Bronchial epithelial cell (primary cell): ENCODE measurements at regions not wholly inside any gene's neighbourhood (a gene's known extent, or its start where the extent isn't known, plus 50 kb on each side); places are given as distances from the start of the nearest gene placed in this dataset.
A peak's percentile ranks its signal among the peaks of the same experiment; 100 is the strongest.

Experiments
- DNase-seq: peaks from one replicate; pipeline ENCODE4 v3.0.0-alpha.2; 2010; ENCODE audit warnings: low read depth
- FAIRE-seq: peaks from 2 replicates; lab custom pipeline; 2011; peaks lifted over from hg19 to GRCh38; lab: Jason Lieb, UNC
- H3K27me3 ChIP-seq: 2 replicates; pipeline ENCODE4 v1.5.1; 2011; ENCODE audit warnings: low read length; ENCODE audit not compliant: control insufficient read depth, insufficient read depth
- H3K36me3 ChIP-seq: 2 replicates; pipeline ENCODE4 v1.5.1; 2011; ENCODE audit warnings: low read length; ENCODE audit not compliant: control insufficient read depth, insufficient read depth
- H3K4me3 ChIP-seq: 2 replicates; pipeline ENCODE4 v1.5.1; 2011; ENCODE audit warnings: mild to moderate bottlenecking, low read depth, low read length, control low read depth
- CTCF ChIP-seq: IDR thresholded peaks from 2 replicates; pipeline ENCODE4 v1.5.1; 2011; ENCODE audit warnings: mild to moderate bottlenecking, moderate library complexity, low read length, control low read depth, inconsistent platforms; ENCODE audit not compliant: insufficient read depth, severe bottlenecking

- Histone ChIP-seq H3K36me3 (no peaks in the 10 kb centered on the region), H3K27me3 (no peaks in the 10 kb centered on the region), H3K4me3 (no peak overlapping the region)
- no peak for FAIRE-seq
- no peak for TF ChIP-seq CTCF
- DNase-seq, result no peak
These were observed 201.9 kb upstream of the PPARGC1A start for GRCh38 chr4:24091639-24092233.

GRCh38 chr4:24089851-24090534 is 200.1 kb upstream of the PPARGC1A start:
- TF ChIP-seq CTCF, result no peak
- H3K4me3 ChIP-seq, result no peak overlapping the region
- FAIRE-seq (no peak), DNase-seq (peak; percentile 63)
- no peaks in the 10 kb centered on the region for H3K27me3 ChIP-seq
- no peaks in the 10 kb centered on the region for H3K36me3 ChIP-seq

- Histone ChIP-seq H3K4me3 (no peak overlapping the region), H3K27me3 (no peaks in the 10 kb centered on the region), H3K36me3 (no peaks in the 10 kb centered on the region)
- FAIRE-seq (no peak), DNase-seq (no peak)
- no peak for TF ChIP-seq CTCF
These were observed 191.0 kb upstream of the PPARGC1A start for GRCh38 chr4:24080871-24081270.

- FAIRE-seq (no peak), DNase-seq (no peak)
- H3K36me3 ChIP-seq, result no peaks in the 10 kb centered on the region
- no peak for TF ChIP-seq CTCF
- H3K27me3 ChIP-seq, result no peaks in the 10 kb centered on the region
- no peak overlapping the region for H3K4me3 ChIP-seq
These were observed 188.6 kb upstream of the PPARGC1A start for GRCh38 chr4:24078347-24078962.

GRCh38 chr4:24076811-24077210 is 187.0 kb upstream of the PPARGC1A start:
- no peak for TF ChIP-seq CTCF
- FAIRE-seq, result no peak
- Histone ChIP-seq H3K4me3 (no peak overlapping the region), H3K36me3 (no peaks in the 10 kb centered on the region), H3K27me3 (no peaks in the 10 kb centered on the region)
- DNase-seq, result no peak
